IPS-NIHi11 (cell line): ENCODE measurements at regions not wholly inside any gene's neighbourhood (a gene's known extent, or its start where the extent isn't known, plus 50 kb on each side); places are given as distances from the start of the nearest gene placed in this dataset.
"Not testable (repeated sequence)": the region's sequence is repeated elsewhere in the genome, so short reads cannot be mapped to it uniquely, and the experiment has no call there.

Experiments
- DNase-seq: peaks from one replicate; pipeline ENCODE4 v3.0.0; 2012; ENCODE audit warnings: mixed read lengths, low spot score

- no peak for DNase-seq
These were observed 114.5 kb upstream of the LYPLAL1 start for GRCh38 chr1:219058891-219059820.

GRCh38 chr1:219060798-219061197 lies 112.9 kb upstream of the LYPLAL1 start:
- no peak for DNase-seq

DNA sequence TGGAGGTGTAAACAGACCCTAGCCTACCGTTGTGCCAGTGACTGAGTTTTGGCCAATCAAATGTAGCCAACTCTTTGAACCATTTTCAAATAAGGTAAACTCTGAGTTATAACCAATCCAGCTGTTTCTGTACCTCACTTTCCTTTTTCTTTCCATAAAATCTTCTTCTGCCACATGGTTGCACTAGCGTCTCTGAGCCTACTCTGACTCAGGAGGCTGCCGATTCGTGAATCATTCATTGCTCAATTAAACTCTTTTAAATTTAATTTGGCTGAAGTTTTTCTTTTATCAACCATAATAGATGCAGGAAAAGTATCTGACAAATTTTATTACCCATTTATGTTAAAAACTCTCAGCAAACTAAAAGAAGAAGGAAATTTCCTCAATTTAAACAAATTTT lies 111.5 kb upstream of the LYPLAL1 start:
- DNase-seq: no peak

DNA sequence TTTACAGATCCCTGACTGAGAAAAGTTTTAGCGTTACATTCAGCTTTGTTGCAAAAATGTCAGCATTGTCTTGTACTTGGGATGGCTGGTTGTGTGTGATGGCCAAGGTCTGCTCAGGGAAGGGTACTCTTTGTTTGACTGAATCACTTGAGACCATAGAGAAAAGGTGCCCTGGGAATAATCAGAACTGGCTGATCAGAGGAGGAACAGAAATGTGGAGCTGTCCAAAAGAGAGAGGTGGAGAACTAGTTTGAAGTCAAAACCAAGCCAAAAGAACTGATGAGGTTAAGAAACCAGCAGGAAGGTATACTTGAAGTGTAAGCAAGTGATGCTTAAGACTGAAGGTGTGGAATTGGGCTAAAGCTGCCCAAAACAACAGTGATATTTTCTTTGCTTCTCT lies 107.6 kb upstream of the LYPLAL1 start:
- no peak for DNase-seq

DNA sequence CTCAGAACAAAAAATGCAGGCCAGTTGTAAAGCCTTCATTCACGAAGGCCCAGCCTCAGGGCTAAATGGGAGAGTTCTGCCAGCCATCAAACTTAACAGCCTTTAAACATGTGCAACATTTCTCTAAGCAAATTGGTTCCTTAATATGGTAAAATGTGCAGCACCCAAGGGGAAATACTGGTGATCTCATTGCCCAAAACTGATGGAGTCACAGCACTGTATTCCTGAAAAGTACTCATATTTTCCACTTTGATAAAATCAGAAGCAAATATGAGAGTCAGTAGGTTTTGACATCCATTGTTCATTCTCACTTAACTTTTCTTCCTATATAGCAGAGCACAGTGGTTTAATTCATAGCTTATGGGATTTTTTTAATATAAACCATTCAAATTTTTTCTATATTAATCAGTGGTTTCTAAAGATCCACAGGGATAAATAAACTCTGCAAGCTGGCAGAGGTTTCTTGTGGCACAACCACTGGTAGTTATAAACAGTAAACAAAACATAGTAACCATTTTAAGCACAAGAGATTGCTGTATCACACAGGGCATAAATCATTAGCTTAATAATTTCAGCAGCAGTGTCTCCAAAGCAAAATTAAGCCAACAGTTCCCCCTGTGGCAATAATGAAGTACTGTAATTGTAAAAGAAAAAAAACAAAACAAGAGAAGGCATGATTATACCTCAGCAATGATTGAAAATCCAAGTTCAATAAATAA lies 106.9 kb upstream of the LYPLAL1 start:
- peak; percentile 12 for DNase-seq

DNA sequence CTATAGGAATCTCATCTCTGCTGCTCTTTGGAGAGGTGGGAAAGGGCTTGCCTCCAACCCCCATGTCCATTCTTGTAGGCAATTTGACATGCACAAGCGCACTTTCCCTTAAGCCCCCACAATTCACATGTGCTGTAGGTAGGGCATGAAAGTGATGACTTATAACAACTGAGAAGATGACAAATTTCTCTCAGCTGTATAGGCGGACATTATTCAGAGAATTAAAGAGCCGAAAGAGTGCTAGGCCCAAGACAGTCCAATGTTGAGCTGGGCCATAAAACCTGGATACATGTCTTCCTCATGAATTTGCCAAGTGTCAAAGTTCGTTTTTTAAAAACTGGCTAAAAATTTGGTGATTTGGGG lies 106.3 kb upstream of the LYPLAL1 start:
- no peak for DNase-seq

GRCh38 chr1:219070395-219070794 lies 103.3 kb upstream of the LYPLAL1 start:
- not testable (repeated sequence) for DNase-seq

DNA sequence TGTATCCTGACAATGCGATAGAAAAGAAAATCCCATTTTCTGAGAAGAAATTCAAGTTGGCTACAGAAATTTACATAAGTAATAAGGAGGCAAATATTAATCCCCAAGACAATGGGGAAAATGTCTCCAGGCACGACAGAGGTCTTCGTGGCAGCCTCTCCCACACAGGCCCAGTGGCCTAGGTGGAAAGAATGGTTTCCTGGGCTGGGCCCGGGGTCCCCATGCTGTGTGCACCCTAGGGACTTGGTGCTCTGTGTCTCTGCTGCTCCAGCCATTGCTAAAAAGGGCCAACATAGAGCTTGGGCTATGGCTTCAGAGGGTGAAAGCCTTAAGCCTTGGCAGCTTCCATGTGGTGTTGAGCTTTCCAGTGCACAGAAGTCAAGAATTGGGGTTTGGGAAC lies 102.5 kb upstream of the LYPLAL1 start:
- no peak for DNase-seq

GRCh38 chr1:219072329-219072728 lies 101.3 kb upstream of the LYPLAL1 start:
- no peak for DNase-seq

- no peak for DNase-seq
These were observed 99.5 kb upstream of the LYPLAL1 start for GRCh38 chr1:219074084-219074728.

- DNase-seq: no peak
These were observed 98.4 kb upstream of the LYPLAL1 start for GRCh38 chr1:219075121-219075879.

DNA sequence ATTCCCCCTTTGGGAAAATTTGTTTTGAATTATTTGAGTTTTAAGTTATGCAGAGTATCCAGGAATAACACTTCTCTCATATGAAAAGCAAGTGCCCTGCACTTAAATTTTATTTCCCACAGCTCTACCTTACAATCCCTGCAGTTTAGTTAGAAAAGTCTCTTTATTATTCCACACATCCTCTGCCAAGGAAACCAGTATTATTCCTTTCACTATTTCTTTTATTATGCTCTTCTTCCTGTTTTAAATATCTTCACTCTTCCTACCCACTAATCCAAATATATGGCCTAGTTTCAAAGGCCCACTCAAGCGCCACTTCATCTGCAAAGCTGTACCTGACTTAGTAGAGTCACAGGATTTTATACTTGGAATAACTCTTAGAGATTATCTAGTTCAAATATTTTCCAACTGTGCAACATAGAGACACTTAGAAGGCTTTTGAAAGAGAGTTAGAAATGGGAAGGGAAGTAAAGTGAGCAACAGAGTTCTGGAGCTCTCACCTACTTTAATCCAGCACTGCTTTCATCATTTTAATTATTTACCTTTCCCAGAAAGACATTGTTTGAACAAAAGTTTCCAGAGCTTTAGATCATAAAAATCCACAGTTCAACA lies 97.2 kb upstream of the LYPLAL1 start:
- DNase-seq: no peak

GRCh38 chr1:219077767-219078166 lies 95.9 kb upstream of the LYPLAL1 start:
- DNase-seq: not testable (repeated sequence)

DNA sequence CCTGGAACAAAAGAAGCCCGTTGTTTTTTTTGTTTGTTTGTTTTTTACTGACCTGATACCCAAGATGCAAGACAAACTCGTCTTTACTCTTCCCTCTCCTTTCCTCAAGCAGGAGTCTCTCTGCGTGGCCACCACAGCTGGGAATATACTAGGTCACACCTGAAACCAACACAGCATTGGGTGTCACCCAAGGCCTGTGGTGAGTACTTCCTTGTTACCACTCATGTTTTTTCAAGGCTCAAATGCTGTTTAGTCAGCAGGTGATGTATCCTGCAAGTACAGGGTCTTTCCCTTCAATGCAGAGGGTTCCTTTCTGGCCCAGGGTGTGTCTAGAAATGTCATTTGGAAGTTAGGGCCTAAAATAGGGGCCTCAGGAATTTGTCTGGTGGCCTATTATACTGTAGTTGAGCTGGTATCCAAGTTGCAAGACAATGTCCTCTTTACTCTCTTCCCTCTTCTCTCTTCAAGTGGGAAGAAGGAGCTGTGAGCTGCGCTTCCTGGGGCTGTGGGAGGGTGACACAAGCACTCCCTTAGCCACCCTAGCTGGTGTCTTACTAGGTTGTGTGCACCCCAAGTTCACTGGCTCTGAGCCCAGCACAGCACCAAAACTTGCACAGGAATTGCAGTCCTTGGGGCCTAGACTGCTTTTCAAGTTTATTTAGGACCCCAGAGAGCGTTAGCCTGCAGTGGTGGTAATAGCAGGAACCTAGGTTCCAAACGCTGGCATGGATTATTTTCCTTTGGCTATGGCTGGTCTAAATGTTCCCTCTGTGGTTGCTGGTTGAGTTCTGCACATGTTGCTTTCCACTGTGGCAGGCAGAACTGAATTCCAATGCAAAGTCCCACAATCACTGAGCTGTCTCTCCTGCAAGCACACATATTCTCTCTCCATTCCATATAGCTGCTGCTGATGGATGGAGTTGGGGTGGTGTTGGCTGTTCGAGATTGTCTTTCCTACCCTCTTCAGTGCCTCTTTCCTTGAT lies 91.4 kb upstream of the LYPLAL1 start:
- DNase-seq: no peak

DNA sequence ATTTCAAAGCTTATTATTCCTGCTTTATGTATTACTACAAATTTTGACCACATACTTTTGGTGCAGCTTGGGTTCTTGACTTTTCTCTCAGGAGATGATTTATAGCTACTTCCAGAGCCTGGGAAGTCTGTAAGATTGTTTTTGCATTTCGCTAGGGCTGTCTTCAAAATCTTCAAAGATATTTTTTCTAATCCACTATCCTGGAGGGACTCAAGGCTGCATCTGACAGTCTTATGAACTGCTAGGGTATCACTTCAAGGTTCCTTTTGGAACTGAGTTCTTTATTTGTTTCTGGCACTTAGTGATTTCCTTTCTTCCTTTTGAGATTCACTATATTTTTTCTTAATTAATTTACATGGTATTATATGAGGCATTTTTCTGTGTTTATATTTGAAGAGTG lies 90.0 kb upstream of the LYPLAL1 start:
- DNase-seq: no peak

DNA sequence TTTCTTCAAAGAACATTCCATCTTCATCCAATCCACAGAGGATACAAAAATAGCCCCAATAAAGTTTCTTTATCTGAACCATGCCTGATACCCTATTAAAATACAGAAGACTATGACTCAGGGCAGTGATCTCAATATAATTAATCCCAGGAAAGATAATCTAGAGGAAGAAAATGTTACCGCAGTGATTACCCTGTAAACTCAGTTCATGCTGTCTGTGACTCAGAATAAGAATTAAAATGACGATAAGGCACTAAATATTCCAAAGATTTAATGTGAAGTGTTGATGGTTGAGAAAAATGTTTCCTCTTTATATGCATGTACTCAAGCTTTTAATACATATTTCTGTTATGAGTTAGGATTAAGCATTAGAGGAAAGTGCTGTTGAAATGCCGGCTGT lies 88.6 kb upstream of the LYPLAL1 start:
- no peak for DNase-seq

DNA sequence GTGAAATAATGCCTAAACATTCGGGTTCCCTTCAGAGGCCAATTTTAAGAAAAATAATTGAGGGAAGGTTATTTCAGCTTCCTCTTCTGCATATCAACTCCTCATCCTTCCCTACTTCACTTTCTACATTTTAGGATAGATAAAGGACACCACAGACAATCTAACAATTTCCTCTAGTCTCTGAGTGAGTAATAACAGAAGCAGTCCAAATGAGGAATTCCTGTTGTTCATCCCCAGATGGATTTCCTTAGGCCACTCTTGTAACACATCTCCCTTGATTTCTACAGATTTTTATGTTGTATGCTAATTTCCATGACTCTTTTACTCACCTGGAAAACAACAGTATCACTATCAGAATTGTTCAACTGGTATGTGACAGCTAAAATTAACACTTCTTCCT lies 87.7 kb upstream of the LYPLAL1 start:
- DNase-seq: no peak

DNA sequence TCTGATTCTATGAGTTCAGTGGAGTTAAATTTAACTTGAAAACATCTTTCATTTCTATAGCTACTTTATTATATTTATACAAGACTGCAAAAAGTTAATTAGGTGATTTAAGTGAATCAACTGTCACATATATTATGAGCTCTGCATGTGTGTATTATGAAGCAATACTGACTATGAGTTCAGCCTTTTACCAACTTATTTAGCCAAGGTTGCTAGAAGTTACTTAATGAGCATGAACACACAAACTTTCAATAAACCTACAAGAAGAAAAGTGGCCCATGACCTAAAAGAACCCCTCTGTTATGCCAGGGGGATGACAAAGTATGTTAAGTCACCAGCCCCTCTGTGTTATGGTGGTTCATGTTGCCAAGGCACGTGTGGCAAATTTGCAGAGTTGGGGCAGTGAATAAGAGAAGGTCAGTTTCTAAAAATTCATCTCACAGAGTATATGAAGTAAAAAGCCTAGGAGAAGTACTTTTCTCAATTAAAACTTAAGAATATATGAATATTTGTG lies 86.7 kb upstream of the LYPLAL1 start:
- no peak for DNase-seq

DNA sequence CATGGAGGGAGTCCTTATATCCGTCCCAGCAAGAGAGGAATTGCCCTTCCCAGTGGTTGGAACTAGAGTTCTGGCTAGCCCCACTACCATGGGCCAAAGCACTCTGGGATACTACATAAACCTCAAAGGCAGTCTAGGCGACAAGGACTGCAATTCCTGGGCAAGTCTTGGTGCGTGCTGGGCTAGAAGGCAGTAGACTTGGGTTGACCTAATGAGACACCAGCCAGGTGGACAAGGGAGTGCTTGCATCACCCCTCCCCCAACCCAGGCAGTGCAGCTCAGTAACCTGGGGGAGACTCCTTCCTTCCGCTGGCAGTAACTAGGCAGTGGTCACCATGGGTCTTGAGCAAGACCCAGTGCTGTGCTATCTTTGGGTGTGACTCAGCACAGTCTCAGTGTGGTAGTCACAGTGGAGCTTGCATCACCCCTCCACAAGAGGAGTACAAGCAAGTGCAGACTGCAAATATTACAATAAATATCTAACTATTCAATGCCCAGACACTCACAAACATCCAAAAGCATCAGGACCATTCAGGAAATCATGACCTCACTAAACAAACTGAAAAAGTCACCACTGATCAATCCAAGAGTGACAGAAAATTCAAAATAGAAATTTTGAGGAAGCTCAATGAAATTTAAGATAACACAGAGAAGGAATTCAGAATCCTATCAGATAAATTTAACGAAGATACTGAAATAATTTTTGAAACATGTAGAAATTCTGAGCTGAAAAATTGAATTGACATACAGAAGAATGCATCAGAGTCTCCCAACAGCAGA lies 84.7 kb upstream of the LYPLAL1 start:
- no peak for DNase-seq
